GDM1 (cell line): ENCODE measurements at regions not wholly inside any gene's neighbourhood (a gene's known extent, or its start where the extent isn't known, plus 50 kb on each side); places are given as distances from the start of the nearest gene placed in this dataset.
"Not testable (repeated sequence)": the region's sequence is repeated elsewhere in the genome, so short reads cannot be mapped to it uniquely, and the experiment has no call there.

ENCODE experiments used
- DNase-seq: peaks from one replicate; lab custom pipeline; 2025; lab: John Stamatoyannopoulos, UW

DNA sequence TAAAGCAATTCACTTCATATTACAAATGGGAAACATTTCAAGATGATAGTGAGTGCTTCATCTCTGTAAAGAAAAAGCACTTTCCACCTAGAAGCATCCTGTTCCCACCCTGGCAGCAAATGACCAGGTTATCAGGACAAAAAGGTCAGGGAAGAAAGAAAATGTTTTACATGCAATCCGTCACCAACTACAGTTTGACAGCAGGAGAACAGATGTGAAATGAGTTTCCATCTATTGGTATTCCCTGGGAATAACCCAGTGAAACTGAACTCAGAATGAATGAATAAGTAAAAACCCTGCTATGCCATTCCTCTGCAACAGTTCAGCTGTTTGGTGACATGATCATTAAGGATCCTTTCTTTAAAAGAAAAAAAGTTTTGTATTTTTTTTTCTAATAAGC lies 67.6 kb downstream of the HTR1A start:
- DNase-seq = no peak

DNA sequence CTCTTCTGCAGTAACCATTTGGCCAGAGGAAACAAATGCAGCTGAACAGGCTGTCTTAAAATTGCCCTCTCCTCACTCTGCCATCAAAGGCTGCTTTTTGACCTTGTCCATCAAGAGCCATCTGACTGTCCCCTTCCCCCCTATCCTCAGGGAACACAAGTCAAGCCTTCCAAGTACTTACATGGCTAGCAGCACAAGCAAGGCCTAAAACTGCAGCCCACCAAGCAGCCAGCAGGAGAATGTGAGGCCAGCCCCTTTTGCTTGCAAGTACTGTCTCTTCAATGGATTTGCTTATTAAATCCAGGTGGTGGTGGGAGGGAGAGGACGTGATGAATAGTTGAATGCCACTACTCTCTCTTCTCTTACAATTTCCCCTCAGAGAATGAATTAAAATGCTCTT lies 83.5 kb downstream of the HTR1A start:
- no peak for DNase-seq

DNA sequence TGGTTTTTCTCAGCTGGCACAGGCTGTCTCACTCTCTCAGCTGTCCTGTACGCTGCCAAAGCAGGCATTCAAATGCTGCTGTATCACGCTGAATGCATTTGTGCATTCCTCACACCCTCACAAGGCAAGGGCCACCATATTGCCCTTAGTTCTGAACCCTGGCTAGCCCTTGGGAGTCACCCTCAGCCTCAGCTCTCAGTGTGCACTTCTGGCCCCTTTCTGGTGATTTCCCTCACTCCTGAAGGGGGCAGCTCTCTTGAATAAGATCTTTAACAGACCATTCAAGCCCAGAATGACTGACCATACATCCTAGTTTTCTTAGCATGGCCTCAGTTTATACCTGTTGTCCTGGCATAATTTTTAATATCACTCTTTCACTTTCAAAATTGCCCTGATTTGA lies 84.3 kb downstream of the HTR1A start:
- DNase-seq = no peak

DNA sequence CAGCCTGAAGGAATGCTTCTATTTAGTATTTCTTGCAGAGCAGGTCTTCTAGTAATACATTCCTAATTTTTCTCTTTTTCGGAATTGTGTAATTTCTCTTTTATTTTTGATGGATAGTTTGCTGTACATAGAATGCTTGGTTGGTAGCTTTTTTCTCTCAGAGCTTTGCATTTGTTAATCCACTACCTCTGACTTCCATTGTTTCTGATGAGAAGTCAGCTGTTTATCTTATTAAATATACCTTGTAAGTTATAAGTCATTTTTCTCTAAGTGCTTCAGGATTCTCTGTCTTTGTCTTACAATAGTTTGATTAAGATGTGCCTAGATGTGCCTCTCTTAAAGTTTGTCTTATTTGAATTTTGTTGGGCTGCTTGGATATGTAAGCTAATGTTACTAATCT lies 101.9 kb downstream of the HTR1A start:
- DNase-seq = no peak

DNA sequence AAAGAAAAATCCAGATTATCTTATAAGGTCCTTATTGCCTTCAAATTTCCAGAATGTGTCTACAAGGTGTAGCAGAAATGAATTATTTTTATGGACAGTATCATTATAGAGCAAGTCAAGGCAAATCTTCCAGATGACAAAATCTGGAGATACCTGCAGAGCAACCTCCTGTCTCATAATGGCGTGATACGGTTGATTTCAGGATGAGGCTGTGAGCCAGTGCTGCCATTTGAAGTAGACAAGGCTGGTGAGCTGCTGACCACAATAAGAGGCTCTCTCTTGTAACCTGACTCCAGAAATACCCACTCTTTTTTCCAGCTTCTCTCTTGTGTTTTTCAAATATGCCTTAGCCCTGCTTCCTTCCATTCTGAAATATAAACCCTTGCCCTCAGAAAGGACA lies 108.2 kb downstream of the HTR1A start:
- DNase-seq = no peak

DNA sequence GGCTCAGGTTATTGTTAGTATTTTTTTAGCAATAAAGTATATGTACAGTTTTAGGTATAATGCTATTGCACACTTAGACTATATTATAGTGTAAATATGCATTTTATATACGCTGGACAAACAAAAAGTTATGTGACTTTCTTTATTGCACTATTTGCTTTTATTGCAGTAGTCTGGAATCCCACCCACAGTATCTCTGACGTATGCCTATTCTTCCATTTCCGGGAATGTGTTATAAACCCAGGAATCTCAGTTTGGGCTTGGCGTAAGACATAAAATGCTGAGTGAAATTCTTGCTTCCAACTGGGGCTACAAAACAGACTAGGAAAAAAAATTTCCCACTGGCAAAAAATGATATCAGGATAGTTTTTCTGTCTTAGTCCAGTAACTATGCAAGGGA lies 119.1 kb downstream of the HTR1A start:
- no peak for DNase-seq

DNA sequence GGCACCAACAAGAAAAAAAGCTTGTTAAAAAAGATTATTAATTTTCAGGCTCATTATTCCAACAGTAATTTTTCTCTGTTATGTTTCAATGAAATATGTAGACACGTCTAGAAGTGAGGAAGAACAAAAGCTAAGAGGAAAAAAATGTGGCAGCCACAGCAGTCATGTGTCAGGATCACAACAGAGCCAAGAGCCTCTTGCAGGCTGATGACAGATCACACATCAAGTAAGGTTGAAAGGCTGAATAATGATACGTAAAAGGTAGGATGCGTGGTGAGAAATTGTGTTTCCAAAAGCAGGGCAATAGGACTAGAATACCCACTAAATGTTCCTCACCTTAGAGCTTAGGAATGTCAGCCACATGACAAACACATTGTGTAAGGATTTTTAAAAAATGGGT lies 124.8 kb downstream of the HTR1A start:
- no peak for DNase-seq

DNA sequence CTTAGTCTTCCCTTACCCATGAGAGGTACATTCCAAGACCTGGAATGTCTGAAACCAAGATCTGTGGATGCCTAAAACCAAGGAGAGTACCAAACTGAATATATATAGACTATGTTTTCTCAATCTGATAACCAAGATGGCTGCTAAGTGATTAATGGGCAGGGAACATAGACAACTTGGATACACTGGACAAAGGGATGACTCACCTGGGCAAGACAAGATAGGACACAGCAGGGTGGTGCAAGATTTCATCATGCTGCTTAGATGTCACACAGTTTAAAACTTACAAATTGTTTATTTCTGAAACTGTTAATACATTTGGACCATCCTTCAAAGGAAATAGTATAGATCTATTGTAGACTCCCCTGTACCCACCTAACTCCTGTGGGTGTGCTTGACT lies 130.9 kb downstream of the HTR1A start:
- no peak for DNase-seq

DNA sequence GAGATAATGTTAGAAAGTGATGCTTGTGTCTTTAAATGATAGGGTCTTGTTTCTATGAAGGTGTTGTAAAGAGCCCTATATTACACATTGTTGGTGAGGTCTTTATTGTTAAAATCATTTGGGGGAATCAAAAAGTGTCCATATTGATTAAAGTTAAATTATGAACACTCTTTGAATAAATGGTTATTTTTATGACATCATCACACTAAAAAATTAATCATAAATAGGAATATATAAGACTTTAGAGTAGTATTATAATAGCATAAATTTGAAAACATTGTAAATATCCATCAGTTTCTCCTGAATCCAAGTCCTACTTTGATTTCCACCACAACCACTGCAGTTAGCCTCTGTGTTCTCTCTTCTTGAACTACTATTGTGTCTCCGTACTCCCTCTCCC lies 136.3 kb downstream of the HTR1A start:
- DNase-seq = no peak

DNA sequence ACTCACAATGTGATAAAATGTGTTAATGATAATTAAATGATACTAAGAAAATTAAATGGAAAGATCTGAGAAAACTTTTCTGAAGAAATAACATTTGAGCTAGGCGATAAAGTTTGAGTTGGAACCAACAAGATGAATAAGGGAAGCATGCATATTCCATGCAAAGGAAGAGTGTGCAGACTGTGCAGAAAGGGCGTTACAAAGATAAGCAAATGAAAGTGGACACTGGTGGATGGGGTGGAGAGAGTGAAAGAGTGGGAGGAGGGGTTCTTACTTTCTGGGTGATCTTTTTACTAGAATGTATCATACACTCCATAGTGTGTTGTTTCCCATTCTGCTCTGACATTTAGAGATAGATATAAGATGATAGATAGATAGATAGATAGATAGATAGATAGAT lies 138.7 kb downstream of the HTR1A start:
- no peak for DNase-seq

DNA sequence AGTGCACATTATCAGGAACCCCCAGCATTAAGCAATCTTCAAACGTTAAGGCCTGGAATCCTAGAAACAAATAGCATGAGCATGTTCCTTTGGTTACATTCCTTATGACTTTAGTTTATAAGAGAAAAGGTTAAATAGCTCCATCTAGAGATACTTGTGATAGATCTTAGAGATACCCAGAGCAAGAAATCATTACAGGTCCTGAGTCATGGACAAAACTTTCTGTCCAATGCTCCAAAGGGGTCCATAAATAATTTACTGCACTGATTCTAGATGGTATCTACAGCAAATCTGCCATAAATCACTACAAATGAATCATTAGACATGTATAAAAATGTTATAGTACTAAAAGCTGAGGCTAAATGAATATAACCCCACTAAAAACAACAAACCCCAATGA lies 139.6 kb downstream of the HTR1A start:
- no peak for DNase-seq

DNA sequence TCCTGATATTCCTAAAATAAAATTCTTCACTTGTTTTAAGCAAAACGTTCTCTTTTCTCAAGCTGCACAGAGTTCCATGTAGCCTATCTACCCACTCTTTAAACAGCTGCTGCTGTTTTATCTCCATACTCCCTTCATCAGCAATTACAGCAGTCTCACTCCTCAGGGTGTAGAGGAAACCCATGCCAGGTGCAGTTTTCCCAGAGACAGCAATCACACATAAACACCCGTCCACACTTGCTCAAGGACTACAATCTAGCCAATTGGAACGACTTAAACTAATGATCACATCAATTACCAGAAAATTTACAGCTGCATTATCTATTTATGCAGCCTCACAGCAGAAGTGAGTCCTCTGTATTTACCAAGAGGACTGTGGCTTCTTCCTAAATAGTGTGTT lies 141.7 kb downstream of the HTR1A start:
- no peak for DNase-seq

DNA sequence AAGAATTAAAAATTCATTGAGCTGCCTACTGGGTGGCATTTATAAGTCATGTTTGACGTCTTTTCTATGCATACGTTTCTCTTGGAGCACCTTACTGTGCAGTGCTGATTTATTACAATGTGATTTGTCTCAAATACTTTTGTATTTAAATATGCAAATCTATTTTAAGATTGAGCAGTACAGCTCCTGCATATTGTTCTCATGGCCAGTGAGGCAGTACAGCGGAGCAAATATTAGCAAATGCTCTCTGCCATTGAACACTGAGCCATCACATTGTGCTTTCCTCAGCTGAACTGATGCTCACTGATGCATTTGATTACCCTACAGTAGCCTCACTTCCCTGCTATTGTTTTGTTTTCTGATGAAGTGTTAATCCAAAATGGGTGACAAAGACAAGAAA lies 149.6 kb downstream of the HTR1A start:
- DNase-seq = no peak

DNA sequence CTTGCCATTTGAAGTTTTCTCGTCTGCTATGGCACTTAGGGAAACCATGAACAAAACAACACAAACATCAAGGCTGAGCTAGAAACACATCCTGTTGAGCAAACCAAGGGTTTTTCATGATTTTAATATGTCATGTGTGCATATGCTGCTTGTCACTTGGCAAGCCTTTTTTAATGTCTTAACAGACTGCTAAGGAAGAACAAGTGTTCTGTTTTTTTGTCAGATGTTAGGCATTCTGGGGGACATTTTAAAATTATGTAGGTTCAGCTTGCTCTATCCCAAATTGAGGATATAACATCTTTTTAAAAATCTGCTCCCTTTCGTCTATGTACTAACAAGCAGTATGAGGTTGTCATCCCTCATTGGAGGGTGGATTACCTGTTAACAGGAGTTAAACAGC lies 150.3 kb downstream of the HTR1A start:
- no peak for DNase-seq

DNA sequence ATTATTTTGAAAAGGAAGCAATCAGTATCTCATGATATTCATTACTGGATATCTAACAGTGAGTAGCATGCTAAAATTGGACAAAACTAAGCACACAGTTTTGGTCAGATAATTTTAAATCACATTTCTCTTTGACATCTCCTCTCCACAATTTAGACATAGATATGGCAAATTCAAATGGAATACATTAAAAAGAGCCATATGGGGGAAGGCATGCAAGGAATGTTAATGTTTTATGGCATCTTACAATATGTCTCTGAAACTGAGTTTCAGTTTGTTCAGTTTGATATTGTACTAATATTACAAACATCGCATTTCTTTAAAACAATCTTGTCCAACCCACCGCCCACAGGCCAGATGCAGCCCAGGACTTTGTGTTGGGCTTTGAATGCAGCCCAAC lies 151.0 kb downstream of the HTR1A start:
- no peak for DNase-seq

DNA sequence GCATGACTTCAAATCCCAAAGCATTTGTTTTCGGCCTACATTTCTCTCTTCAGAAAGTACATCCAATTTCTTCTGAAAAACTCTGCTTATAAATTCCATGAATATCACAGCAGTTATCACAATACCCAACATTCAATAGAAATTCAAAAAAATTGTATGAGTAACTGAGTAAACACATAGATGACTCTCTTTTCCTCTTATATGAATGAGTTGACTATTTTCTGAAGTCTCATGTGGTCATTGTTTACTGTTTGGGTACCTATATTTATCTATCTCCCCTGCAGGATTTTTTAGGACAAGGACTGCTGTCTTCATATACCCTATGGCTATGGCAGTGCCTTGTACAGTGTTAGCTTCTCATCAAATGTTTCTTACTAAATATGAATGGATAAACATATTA lies 157.1 kb downstream of the HTR1A start:
- no peak for DNase-seq

DNA sequence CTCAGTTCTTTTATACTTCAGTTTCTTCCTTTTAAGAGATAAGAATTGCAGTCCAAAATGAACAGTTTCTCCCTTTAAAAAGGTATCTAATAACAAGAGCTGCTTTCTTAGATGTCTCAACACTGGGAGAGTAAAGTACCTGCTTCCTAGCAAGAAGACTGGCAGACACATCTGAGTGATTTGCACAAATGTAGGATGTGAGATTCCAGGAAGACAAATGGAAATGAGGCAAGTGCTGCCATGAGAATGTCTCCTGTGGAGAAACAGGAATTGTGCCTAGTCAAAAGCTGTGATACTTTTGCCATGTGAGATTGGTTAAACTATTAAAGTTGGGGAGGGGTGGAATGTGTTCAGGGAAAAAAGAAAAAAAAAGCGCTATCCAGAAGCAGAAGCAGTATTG lies 159.1 kb downstream of the HTR1A start:
- DNase-seq = no peak

DNA sequence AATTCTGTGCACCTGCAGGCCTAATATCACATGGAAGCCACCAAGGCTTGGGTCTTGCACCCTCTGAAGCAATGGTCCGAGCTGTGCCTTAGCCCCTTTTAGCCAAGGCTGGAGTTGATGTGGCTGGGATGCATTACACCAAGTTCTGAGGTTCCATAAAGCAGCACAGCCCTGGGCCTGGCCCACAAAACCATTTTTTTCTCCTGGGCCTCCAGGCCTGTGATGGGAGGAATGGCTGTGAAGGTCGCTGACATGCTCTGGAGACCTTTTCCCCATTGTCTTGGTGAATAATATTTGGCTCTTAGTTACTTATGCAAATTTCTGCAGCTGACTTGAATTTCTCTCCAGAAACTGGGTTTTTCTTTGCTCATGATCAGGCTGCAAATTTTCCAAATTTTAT lies 167.3 kb downstream of the HTR1A start:
- no peak for DNase-seq

DNA sequence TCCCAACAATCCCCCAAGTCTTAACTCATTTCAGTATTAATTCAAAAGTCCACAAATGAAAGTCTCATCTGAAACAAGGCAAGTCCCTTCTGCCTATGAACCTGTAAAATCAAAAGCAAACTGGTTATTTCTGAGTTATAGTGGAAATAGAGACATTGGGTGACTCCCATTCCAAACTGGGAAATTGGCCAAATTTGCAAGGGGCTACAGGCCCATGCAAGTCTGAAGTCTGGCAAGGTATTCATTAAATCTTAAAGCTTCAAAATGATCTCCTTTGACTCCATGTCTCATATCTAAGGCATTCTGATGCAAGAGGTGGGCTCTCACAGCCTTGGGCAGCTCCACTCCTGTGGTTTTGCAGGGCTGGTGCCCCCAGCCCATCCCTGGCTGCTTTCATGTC lies 167.9 kb downstream of the HTR1A start:
- DNase-seq = no peak

DNA sequence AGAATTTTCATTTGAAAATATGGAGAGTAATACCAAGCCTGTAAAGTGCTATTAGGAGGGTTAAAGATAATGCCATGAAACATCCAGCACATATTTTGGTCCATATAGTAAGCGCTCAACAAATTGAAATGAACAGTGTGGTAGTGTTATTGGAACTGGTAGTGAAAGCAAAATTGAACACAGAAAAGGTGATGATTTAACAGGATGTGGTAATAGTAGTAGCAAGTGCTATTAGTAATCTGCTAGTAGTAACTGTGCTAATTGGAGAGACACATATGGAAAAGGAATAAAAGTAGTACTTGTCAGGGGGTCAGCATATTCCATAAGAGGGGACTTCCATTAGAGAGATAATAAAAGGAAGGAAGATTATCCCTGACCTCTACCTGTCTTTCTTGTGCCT lies 187.3 kb downstream of the HTR1A start:
- no peak for DNase-seq

DNA sequence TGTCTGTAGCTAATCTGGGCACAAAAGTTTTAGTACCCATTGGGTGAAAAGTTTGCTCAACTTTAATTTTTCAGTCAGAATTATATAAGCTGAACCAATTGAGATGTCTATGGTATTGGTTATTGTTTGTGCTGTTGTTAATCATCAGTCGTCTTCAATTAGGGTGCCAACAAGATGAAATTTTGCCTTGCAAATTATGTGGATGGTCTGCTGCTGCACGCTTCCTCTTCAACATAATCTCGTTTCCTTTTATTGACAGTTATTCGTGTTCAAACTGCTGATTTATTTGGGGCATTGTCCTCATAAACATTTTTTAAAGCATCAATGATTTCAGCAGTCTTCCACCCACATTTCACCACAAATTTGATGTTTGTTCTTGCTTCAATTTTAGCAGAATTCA lies 194.0 kb downstream of the HTR1A start:
- no peak for DNase-seq

DNA sequence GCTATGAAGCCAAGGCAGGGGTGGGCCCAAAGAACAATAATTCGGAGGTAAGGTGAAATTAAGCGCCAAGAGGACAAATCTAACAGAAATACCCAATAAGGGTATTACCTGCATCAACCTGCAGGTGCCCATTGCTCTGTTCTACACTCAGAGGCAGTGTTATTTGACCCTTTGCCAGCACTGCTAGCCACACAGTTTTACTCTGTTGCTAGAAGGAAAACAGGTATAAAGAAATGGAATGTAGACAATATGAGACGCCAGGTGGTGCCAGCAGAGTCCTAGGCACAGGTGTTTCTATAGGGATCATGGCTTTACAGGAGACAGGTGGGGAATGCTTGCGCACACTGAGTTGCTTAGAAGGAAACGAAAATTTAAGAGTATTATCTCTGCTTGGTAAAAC lies 201.3 kb downstream of the HTR1A start:
- no peak for DNase-seq

DNA sequence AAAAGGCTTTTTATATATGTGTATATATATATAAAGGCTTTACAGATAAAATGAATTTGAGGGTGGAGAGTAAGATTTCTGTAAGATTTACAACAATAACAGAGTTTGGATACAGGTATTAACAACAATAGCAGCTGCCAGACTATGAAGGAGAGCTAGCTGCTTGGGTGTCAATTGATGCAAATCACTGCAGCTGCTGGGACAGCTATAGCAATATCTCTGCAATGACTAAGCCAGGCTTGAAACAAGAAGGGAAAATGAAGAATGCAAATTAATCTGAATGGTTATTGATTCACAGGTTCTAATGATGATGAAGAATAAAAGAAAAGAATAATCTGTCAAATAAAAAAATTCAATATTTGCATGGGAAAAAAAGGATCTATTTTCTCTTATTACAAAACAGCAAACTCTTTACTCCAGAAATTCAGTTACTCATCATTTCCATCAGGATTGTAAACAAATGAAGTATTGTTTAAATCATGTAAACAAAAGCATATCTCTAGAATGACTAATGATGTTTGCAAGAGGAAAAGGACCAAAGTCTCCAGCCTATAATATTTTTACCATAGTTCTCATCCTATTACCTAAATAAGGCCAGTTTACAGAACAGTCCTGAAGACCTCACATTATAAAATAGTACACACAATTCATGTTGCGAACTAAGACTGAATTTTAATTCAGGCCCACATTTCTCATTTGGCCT lies 219.0 kb downstream of the HTR1A start:
- DNase-seq = no peak

DNA sequence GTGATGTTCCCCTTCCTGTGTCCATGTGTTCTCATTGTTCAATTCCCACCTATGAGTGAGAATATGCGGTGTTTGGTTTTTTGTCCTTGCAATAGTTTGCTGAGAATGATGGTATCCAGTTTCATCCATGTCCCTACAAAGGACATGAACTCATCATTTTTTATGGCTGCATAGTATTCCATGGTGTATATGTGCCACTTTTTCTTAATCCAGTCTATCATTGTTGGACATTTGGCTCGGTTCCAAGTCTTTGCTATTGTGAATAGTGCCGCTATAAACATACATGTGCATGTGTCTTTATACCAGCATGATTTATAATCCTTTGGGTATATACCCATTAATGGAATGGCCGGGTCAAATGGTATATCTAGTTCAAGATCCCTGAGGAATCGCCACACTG lies 229.4 kb downstream of the HTR1A start:
- DNase-seq = not testable (repeated sequence)

DNA sequence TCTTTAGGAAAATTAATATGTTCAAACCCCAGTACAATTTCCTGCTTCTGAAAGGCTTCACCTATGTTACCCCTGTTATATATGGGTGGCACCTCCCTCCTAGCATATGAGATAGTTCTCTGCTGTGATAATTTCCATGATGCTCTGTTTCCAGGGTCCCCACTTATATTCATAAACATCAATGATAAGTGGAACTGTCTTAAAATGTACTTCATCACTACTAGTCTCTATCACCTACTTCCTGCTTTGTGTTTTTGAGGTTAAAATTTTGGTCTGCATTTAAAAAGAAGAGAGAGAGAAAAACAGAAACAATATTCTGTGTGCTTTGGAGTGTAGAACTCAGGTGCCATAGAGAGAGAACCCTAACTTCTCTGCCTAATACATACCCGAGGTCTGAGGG lies 234.7 kb downstream of the HTR1A start:
- no peak for DNase-seq
